ENCODE measurements at regions not wholly inside any gene's neighbourhood (a gene's known extent, or its start where the extent isn't known, plus 50 kb on each side); places are given as distances from the start of the nearest gene placed in this dataset.

DNA sequence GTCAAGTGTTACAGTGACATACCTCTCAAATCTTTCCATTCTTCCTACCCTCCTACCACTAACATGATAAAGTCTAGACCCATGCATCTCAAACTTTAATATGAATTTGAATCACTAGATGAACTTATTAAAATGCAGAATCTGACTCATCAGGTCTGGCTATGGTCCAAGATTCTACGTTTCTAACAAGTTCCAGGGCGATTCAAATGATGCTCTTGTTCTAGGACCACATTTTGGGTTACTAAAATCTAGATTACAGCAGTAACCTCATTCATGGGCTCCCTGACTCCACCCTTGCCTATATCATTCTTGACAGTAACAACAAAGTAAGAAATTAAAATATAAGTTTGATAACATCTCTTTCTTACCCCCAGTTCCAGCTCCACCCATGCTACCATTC lies 124.8 kb upstream of the LSM8 start:
- no peaks in the 10 kb centered on the region for H4K20me1 ChIP-seq (ENCODE audit: low read depth, low read length)
- TF ChIP-seq EZH2phosphoT487 (conservative IDR thresholded peaks at IDR 0.05; ENCODE audit: low read length): no peak
- TF ChIP-seq, protein P1, sequence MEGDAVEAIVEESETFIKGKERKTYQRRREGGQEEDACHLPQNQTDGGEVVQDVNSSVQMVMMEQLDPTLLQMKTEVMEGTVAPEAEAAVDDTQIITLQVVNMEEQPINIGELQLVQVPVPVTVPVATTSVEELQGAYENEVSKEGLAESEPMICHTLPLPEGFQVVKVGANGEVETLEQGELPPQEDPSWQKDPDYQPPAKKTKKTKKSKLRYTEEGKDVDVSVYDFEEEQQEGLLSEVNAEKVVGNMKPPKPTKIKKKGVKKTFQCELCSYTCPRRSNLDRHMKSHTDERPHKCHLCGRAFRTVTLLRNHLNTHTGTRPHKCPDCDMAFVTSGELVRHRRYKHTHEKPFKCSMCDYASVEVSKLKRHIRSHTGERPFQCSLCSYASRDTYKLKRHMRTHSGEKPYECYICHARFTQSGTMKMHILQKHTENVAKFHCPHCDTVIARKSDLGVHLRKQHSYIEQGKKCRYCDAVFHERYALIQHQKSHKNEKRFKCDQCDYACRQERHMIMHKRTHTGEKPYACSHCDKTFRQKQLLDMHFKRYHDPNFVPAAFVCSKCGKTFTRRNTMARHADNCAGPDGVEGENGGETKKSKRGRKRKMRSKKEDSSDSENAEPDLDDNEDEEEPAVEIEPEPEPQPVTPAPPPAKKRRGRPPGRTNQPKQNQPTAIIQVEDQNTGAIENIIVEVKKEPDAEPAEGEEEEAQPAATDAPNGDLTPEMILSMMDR (IDR thresholded peaks at IDR 0.05; ENCODE audit: insufficient read depth, low read length, poor library complexity, severe bottlenecking): no peak
- H3F3A ChIP-seq (ENCODE audit: insufficient read depth): no peaks in the 10 kb centered on the region
- H3K9me2 ChIP-seq (replicated peaks; ENCODE audit: insufficient read depth, low read length): no peaks in the 10 kb centered on the region
- no peak overlapping the region for H3K9ac ChIP-seq (ENCODE audit: low read length)
- no peaks in the 10 kb centered on the region for H3K36me3 ChIP-seq (ENCODE audit: low read length)
- no peak overlapping the region for H3K4me2 ChIP-seq (ENCODE audit: low read depth, low read length, poor library complexity, severe bottlenecking)
- H2AFZ ChIP-seq (ENCODE audit: low read depth, low read length, severe bottlenecking): no peak overlapping the region
- no peak overlapping the region for H3K4me3 ChIP-seq (ENCODE audit: insufficient read depth, low read length, poor library complexity, severe bottlenecking)
- no peaks in the 10 kb centered on the region for H3K79me2 ChIP-seq (ENCODE audit: insufficient read depth, low read length)
- H3K27ac ChIP-seq (ENCODE audit: low read depth, low read length): no peak overlapping the region
- no peaks in the 10 kb centered on the region for H3K27me3 ChIP-seq (ENCODE audit: low read length)
- H3K9me3 ChIP-seq (ENCODE audit: insufficient read depth, low read length): no peaks in the 10 kb centered on the region

DNA sequence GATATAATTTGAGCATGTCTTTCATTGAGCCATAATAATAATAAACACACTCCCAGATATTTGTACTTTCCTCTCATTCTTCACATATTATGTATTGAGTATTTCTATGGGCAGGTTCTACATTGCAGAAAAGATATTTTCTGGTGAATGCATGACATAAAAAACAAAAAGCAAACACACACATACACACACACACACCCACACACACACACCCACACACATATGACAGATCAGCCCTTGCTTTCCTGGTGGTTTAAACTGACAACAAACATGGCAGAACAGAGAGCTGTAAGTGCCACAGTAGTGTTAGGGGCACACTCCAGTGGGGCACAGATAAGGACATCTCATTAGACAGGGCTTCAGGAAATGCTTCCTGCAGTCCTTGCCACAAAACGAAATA lies 123.3 kb upstream of the LSM8 start:
- Histone ChIP-seq H4K20me1 (ENCODE audit: low read depth, low read length) (no peaks in the 10 kb centered on the region), H3K27me3 (ENCODE audit: low read length) (no peaks in the 10 kb centered on the region), H3K4me3 (ENCODE audit: insufficient read depth, low read length, poor library complexity, severe bottlenecking) (no peak overlapping the region), H3K27ac (ENCODE audit: low read depth, low read length) (no peak overlapping the region), H3K79me2 (ENCODE audit: insufficient read depth, low read length) (no peaks in the 10 kb centered on the region), H3K9ac (ENCODE audit: low read length) (no peak overlapping the region), H3F3A (ENCODE audit: insufficient read depth) (no peaks in the 10 kb centered on the region), H3K9me3 (ENCODE audit: insufficient read depth, low read length) (no peaks in the 10 kb centered on the region), H3K36me3 (ENCODE audit: low read length) (no peaks in the 10 kb centered on the region), H3K9me2 (replicated peaks; ENCODE audit: insufficient read depth, low read length) (no peaks in the 10 kb centered on the region), H3K4me2 (ENCODE audit: low read depth, low read length, poor library complexity, severe bottlenecking) (no peak overlapping the region), H2AFZ (ENCODE audit: low read depth, low read length, severe bottlenecking) (no peak overlapping the region)
- no peak for TF ChIP-seq EZH2phosphoT487 (conservative IDR thresholded peaks at IDR 0.05; ENCODE audit: low read length)
- TF ChIP-seq, protein P1 (IDR thresholded peaks at IDR 0.05; ENCODE audit: insufficient read depth, low read length, poor library complexity, severe bottlenecking): no peak

DNA sequence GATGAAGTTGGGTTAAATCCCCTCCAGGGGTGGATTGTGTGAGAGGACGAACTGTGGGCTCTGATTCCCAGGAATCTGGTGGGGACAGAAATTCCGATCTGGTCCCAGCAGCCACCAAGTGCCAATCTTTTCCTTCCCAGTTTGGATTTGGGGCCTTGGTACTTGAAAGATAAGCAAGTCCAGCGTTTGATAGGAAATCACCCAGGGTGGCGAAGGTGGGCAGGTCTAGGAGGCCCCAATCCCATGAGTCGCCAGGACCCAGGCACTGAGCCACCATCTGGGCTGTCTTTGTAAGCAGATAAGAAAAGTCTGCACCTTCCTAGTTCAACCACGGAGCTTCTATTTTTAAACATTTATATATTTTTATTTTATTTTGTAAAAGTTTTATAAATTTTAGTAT lies 122.6 kb upstream of the LSM8 start:
- no peaks in the 10 kb centered on the region for H4K20me1 ChIP-seq (ENCODE audit: low read depth, low read length)
- no peak overlapping the region for H3K27ac ChIP-seq (ENCODE audit: low read depth, low read length)
- TF ChIP-seq EZH2phosphoT487 (conservative IDR thresholded peaks at IDR 0.05; ENCODE audit: low read length): no peak
- TF ChIP-seq, protein P1 (IDR thresholded peaks at IDR 0.05; ENCODE audit: insufficient read depth, low read length, poor library complexity, severe bottlenecking): no peak

More for the DNA sequence above, 122.6 kb upstream of the LSM8 start:
- Histone ChIP-seq H3K36me3 (ENCODE audit: low read length) (no peaks in the 10 kb centered on the region), H3K4me3 (ENCODE audit: insufficient read depth, low read length, poor library complexity, severe bottlenecking) (no peak overlapping the region), H3K27me3 (ENCODE audit: low read length) (no peaks in the 10 kb centered on the region), H3K9me3 (ENCODE audit: insufficient read depth, low read length) (no peaks in the 10 kb centered on the region), H2AFZ (ENCODE audit: low read depth, low read length, severe bottlenecking) (no peak overlapping the region), H3K4me2 (ENCODE audit: low read depth, low read length, poor library complexity, severe bottlenecking) (no peak overlapping the region), H3K9me2 (replicated peaks; ENCODE audit: insufficient read depth, low read length) (no peaks in the 10 kb centered on the region), H3F3A (ENCODE audit: insufficient read depth) (no peaks in the 10 kb centered on the region), H3K79me2 (ENCODE audit: insufficient read depth, low read length) (no peaks in the 10 kb centered on the region), H3K9ac (ENCODE audit: low read length) (no peak overlapping the region)
